Activated naive CD8-positive, alpha-beta T cell treated with anti-CD3 and anti-CD28 coated beads, Interleukin-2, amount 50 U/mL, for 24 hours (primary cell): ENCODE measurements at regions not wholly inside any gene's neighbourhood (a gene's known extent, or its start where the extent isn't known, plus 50 kb on each side); places are given as distances from the start of the nearest gene placed in this dataset.
"Not testable (repeated sequence)": the region's sequence is repeated elsewhere in the genome, so short reads cannot be mapped to it uniquely, and the experiment has no call there.

Experiments used
- ATAC-seq: fragments of 150-1000 bp; cut with Tn5 transposase; one replicate; pipeline ENCODE4 v1.10.0; 2021
- DNase-seq: peaks from one replicate; pipeline ENCODE4 v3.0.0; 2021
- H3K27ac Mint-ChIP-seq: one replicate; pipeline ENCODE4 v1.8.0; 2021; ENCODE audit warnings: mild to moderate bottlenecking, mixed read lengths
- H3K27me3 Mint-ChIP-seq: one replicate; pipeline ENCODE4 v1.8.0; 2021; ENCODE audit warnings: mixed read lengths
- H3K36me3 Mint-ChIP-seq: one replicate; pipeline ENCODE4 v1.8.0; 2021; ENCODE audit warnings: low read depth, mixed read lengths
- H3K4me1 Mint-ChIP-seq: one replicate; pipeline ENCODE4 v1.8.0; 2021; ENCODE audit warnings: mixed read lengths
- H3K4me3 Mint-ChIP-seq: one replicate; pipeline ENCODE4 v1.8.0; 2021; ENCODE audit warnings: mild to moderate bottlenecking, moderate library complexity, mixed read lengths
- H3K9me3 Mint-ChIP-seq: one replicate; pipeline ENCODE4 v1.8.0; 2021; ENCODE audit warnings: mixed read lengths

DNA sequence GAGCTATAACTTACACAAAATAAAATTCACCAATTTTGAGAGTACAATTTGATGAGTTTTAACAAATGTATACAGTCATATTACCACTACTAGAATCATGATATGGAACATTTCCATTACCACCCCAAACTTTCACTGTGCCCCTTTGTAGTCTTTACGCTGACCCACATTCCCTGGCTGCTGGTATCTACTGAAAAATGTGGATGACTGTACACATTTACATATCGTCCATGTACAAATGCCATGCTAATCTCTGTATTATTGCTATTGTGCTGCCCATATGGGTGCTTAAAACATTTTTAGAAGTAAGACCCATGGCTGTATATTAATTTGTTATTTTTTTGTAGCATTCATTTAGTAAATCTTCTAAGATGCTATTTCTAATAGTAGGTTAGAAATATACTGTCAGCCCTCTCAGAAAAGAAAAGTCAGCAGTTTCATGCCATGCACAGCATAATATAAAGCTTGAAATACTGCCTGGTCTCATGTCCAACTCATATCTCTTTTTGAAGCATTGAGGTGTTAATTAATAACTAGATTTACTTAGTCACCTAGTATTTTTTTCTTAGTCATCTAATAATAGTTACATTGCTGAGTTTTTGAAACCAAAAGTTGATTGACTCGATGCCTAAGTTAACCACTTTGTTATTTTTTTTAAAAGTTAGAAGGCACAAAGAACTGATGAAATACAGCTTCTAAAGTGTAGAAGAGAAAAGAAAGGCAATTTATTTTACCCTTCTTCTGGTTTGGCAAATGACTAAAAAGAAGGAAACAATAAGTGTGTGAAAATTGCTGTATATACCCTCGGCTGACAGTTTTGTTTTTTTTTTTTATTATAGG, 188.3 kb upstream of the MEF2C start:
- DNase-seq (no peak), ATAC-seq (no peak)
- no peaks in the 10 kb centered on the region for H3K9me3 Mint-ChIP-seq
- no peaks in the 10 kb centered on the region for H3K36me3 Mint-ChIP-seq
- H3K4me1 Mint-ChIP-seq, result no peaks in the 10 kb centered on the region
- no peak overlapping the region for H3K4me3 Mint-ChIP-seq
- peaks cover 5% of the 10 kb centered on the region for H3K27me3 Mint-ChIP-seq
- no peak overlapping the region for H3K27ac Mint-ChIP-seq

DNA sequence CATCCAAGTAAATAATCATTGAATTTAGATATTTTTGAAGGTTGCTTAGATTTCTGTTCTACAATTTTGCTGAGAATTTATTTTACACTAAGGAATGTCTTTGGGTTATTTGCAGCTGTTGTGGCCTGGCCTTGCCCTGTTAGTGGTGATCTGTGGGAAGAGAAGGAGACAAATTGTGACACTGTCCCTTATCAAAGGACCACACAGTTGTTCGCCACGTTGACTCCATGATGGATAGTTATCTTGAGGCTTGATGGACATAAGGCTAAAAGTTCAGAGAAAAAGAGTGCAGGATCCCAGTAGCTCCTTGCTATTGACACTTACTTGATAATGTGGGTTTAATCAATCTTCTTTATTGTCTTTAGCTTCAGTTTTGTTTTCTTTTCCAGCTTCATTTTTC, 186.6 kb upstream of the MEF2C start:
- peaks cover 5% of the 10 kb centered on the region for H3K27me3 Mint-ChIP-seq
- H3K4me1 Mint-ChIP-seq, result peaks cover 2% of the 10 kb centered on the region
- no peaks in the 10 kb centered on the region for H3K36me3 Mint-ChIP-seq
- H3K9me3 Mint-ChIP-seq, result no peaks in the 10 kb centered on the region
- DNase-seq (no peak), ATAC-seq (no peak)
- H3K27ac Mint-ChIP-seq, result no peak overlapping the region
- no peak overlapping the region for H3K4me3 Mint-ChIP-seq

DNA sequence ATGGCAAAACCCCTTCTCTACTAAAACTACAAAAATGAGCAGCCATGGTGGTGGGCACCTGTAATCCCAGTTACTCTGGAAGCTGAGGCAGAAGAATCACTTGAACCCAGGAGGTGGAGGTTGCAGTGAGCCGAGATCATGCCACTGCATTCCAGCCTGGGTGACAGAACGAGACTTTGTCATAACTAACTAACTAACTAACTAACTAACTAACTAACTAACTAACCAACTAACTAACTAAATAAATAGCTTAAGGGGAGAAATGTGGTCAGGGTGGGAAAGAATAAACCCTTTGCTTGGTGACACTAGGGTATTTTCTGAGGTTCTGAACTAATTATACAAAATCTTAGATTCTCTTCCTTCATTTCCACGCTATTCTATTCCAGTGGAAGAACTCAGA, 184.4 kb upstream of the MEF2C start:
- Mint-ChIP-seq H3K36me3 (no peaks in the 10 kb centered on the region), H3K4me1 (peaks cover 2% of the 10 kb centered on the region), H3K4me3 (no peak overlapping the region), H3K9me3 (no peaks in the 10 kb centered on the region), H3K27me3 (peaks cover 1% of the 10 kb centered on the region), H3K27ac (no peak overlapping the region)
- DNase-seq (no peak), ATAC-seq (no peak)

DNA sequence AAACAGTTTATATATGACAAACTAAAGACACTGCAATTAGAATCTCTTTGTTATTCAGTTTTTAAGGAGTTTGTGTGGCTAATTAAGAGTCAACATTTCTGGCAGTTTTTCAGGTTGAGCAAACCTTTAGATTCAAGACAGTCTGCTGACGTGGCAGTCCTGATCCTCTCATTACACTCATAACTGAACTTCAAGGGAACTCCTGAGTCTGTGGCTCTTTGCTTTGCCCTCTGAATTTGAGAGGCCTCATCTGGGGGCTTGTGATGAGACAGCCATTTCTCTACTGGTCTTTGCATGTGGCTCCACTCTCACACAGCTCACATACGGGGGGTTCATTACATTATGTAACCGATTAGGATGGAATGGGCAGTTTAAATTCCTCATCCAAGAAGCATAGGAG, 182.9 kb upstream of the MEF2C start:
- DNase-seq, result no peak
- Mint-ChIP-seq H3K4me1 (peaks cover 2% of the 10 kb centered on the region), H3K27me3 (peaks cover 4% of the 10 kb centered on the region), H3K27ac (no peak overlapping the region), H3K36me3 (no peaks in the 10 kb centered on the region), H3K4me3 (no peak overlapping the region), H3K9me3 (no peaks in the 10 kb centered on the region)
- ATAC-seq, result no peak

DNA sequence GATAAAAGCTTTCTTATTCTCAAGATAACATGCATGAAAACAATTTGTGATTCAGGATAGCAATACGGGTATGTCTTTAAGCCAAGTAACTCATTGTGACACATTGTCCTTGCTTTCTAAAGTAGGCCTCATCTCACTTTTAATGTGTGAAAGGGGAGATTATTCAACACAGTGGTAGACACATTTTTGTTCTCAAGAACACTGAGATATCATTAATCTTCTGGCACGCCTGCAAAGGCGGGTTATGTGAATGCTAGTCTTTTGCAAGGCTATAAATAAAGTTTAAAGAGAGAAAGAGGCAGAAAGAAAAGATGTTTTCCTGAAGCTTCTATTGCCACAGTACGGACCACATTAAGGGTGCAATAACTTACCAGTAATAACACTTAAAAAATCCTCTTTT, 181.8 kb upstream of the MEF2C start:
- H3K4me3 Mint-ChIP-seq, result no peak overlapping the region
- peaks cover 2% of the 10 kb centered on the region for H3K4me1 Mint-ChIP-seq
- DNase-seq (no peak), ATAC-seq (no peak)
- peaks cover 3% of the 10 kb centered on the region for H3K27me3 Mint-ChIP-seq
- no peaks in the 10 kb centered on the region for H3K9me3 Mint-ChIP-seq
- no peaks in the 10 kb centered on the region for H3K36me3 Mint-ChIP-seq
- no peak overlapping the region for H3K27ac Mint-ChIP-seq

DNA sequence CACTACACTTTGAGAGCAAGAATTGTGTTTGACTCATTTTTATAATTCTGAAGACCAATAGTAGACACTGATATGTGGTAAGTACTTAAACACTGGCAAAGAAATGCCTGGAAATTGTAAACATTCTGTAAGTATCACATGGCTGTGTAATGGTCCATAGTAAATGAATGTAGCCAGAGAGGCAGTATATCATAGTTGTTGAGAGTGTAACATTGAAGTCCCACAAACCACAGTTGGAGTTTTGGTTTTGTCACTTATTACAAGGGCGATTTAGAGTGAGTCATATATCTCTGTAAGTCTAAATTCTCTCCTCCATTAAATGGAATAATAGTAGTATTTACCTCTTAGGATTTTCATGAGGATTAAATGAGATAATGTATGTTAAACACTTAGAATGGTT, 181.1 kb upstream of the MEF2C start:
- H3K27me3 Mint-ChIP-seq, result peaks cover 3% of the 10 kb centered on the region

DNA sequence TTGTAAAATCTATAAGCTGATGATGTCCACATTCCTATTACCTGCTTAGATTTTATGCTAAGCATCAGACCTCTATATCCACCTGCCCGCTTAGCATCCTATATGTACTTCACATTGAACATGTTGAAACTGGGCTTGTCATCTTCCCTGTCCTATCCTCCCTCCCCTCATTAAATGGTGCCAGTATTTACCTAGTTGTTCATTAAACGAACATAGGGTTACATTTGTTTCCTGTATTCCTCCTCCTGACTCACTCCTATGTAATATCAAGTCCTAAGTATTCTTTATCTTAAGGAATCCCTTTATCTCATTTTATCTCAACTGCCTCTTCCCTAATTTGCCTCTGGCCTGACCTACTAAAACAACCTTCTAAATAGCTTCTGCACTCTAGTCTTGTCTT, 177.8 kb upstream of the MEF2C start:
- Mint-ChIP-seq H3K36me3 (no peaks in the 10 kb centered on the region), H3K4me1 (no peaks in the 10 kb centered on the region), H3K9me3 (no peaks in the 10 kb centered on the region)

More for the DNA sequence above, 181.1 kb upstream of the MEF2C start:
- ATAC-seq (no peak), DNase-seq (no peak)
- H3K27ac Mint-ChIP-seq, result no peak overlapping the region
- H3K4me3 Mint-ChIP-seq, result no peak overlapping the region
- H3K36me3 Mint-ChIP-seq, result no peaks in the 10 kb centered on the region
- H3K4me1 Mint-ChIP-seq, result peaks cover 2% of the 10 kb centered on the region
- no peaks in the 10 kb centered on the region for H3K9me3 Mint-ChIP-seq

DNA sequence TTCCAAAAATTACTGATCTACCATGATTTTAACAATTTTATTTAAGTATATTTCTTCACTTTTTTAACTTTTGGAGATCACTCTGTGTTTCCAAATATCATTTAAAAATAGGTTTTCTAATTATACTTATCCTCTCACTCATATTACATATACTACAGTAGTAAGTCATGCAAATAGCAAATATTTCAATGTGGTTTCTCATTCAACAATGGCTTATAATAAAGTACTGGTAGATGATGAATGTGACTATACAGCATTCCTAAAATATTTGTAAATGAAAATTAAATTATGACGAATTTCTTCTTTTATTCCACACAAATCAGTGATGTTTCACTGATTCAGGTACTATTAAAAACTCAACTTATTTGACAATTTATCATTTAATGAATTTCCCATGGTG, 176.3 kb upstream of the MEF2C start:
- Mint-ChIP-seq H3K27me3 (peaks cover 3% of the 10 kb centered on the region), H3K4me3 (no peak overlapping the region), H3K36me3 (no peaks in the 10 kb centered on the region), H3K9me3 (no peaks in the 10 kb centered on the region), H3K4me1 (no peaks in the 10 kb centered on the region), H3K27ac (no peak overlapping the region)
- no peak for DNase-seq
- no peak for ATAC-seq

More for the DNA sequence above, 177.8 kb upstream of the MEF2C start:
- no peak overlapping the region for H3K27ac Mint-ChIP-seq
- DNase-seq (no peak), ATAC-seq (no peak)
- no peak overlapping the region for H3K4me3 Mint-ChIP-seq
- H3K27me3 Mint-ChIP-seq, result peaks cover 3% of the 10 kb centered on the region

DNA sequence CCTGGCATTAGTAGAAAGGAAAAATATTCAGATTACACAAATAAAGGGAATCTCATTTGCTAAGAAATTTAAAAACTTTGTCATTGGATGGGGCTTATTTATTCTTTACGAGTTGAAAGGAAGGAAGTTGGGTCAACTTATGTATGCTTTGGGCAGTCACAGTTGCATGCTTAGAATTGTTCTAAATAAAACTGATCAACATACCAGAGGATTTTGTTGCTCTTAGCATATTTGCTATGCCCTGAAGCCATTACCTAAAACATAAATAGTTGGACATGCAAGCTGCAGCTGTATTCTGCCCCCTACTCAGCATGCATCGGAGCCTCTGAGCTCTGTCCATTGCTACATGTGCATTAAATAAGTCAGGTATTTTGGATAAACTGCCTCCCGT, 172.7 kb upstream of the MEF2C start:
- no peaks in the 10 kb centered on the region for H3K4me1 Mint-ChIP-seq
- ATAC-seq (no peak), DNase-seq (no peak)
- no peaks in the 10 kb centered on the region for H3K36me3 Mint-ChIP-seq
- peaks cover 11% of the 10 kb centered on the region for H3K9me3 Mint-ChIP-seq
- H3K4me3 Mint-ChIP-seq, result no peak overlapping the region
- H3K27ac Mint-ChIP-seq, result no peak overlapping the region
- H3K27me3 Mint-ChIP-seq, result no peaks in the 10 kb centered on the region

DNA sequence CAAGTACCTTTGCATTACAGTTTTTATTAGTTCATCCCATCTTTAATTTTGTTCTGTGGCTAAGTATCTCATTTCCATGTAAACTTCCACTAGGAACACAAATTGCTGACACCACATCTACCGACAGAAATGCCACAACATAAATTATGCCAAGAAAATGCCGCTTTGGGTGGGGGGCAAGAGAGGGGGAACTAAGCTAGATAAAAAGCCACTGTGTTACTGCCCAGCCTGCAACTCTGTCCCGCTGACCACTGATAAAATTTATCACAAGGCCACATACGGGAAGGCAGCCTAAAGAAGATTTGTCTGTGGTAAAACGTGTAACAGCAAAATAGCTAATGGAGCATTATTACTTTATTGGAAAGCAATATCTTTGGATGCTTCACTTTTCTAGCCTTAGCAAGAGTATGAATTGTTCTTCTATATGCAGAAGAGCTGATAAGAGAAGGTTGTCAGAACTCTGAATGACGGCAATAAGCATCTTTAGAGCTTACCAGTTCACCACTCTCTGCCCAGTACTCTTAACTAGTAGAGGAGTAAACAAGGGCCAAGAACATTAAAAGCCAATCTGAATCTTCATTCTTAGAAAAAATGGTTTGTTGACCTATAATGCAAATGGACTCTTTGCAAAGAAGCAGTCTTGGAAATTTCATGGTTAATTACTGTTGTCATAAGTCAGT, 172.2 kb upstream of the MEF2C start:
- Mint-ChIP-seq H3K9me3 (peaks cover 16% of the 10 kb centered on the region), H3K27ac (no peak overlapping the region), H3K27me3 (no peaks in the 10 kb centered on the region), H3K4me3 (no peak overlapping the region), H3K36me3 (no peaks in the 10 kb centered on the region), H3K4me1 (no peaks in the 10 kb centered on the region)
- DNase-seq (no peak), ATAC-seq (no peak)

DNA sequence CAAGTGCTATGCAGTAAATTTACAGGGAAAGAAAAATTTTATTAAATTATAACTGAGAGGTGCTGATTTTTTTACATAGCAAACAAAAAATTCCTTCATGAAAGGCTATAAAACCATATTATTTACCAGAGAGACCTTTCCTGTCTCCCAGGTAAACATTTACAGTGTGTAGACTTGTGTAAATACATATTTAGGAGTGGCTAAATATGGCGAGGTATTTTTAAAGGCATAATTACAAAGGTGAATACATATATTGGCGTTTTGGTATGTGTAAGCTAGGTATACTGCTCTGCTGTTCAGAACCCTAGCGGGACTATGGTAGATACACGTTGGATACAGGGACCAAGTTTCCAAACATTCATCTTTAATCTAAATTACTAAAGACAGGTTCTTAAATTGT, 170.6 kb upstream of the MEF2C start:
- H3K27me3 Mint-ChIP-seq, result no peaks in the 10 kb centered on the region
- ATAC-seq (no peak), DNase-seq (no peak)
- no peak overlapping the region for H3K27ac Mint-ChIP-seq
- H3K4me1 Mint-ChIP-seq, result no peaks in the 10 kb centered on the region
- peaks cover 17% of the 10 kb centered on the region for H3K9me3 Mint-ChIP-seq
- no peak overlapping the region for H3K4me3 Mint-ChIP-seq
- H3K36me3 Mint-ChIP-seq, result no peaks in the 10 kb centered on the region

DNA sequence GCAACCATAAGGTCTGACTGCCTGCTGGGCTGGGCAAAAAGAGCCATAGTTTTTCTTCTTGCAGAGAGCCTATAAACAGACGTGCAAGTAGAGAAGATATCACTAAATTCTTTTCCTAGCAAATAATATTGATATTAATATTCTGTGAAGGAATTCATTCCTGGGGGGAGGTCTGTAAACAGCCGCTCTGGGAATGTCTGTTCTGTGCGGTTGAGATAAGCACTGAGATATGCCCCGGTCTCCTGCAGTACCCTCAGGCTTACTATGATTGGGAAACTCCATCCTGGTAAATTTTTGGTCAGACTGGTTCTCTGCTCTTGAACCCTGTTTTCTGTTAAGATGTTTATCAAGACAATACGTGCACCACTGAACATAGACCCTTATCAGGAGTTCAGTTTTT, 167.1 kb upstream of the MEF2C start:
- not testable (repeated sequence) for ATAC-seq, H3K27me3 Mint-ChIP-seq, H3K4me3 Mint-ChIP-seq, H3K4me1 Mint-ChIP-seq, H3K27ac Mint-ChIP-seq, H3K36me3 Mint-ChIP-seq, DNase-seq
- peaks cover 17% of the 10 kb centered on the region for H3K9me3 Mint-ChIP-seq

DNA sequence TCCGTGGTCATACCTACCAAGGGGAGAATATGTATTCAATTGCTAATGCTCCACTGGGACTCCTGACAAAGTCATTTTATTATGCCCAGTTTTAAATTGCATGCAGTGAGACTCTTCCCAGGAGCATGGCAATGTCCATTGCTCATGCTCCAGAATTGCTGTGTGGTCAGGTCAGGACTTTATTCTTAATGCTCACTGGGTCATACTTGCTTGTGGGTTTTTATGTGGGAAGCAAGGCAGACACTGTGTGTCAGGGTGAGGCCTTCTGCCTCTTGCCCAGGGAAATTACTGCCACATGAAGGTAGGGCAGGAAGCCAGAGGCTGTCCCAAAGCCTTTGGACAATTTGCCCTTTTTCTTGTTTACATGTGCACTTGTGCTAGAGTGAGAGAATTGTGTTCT, 164.6 kb upstream of the MEF2C start:
- Mint-ChIP-seq H3K9me3 (peaks cover 16% of the 10 kb centered on the region), H3K27ac (no peak overlapping the region), H3K36me3 (no peaks in the 10 kb centered on the region), H3K4me1 (no peaks in the 10 kb centered on the region), H3K27me3 (no peaks in the 10 kb centered on the region), H3K4me3 (no peak overlapping the region)
- DNase-seq (no peak), ATAC-seq (no peak)

DNA sequence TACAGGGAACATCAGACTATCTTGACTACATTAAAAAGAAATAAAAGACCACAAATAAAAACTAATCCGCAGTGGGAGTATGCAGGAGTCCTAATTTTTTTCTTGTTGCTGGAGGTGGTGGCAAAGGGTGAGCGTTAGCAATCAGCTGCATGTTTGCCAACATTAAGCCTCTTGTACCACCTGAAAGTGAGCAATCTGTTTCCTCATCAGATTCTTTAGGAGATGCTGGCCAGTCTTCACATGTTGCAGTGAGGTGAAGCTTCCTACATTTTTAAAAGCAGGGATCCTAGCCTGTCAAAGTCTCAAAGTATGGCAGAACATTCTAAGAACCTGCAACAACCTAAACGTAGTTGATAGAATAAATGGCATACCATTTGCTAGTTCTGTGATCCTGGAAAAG, 162.2 kb upstream of the MEF2C start:
- Mint-ChIP-seq H3K4me3 (no peak overlapping the region), H3K27me3 (no peaks in the 10 kb centered on the region), H3K36me3 (no peaks in the 10 kb centered on the region), H3K9me3 (peaks cover 2% of the 10 kb centered on the region), H3K4me1 (no peaks in the 10 kb centered on the region), H3K27ac (no peak overlapping the region)
- DNase-seq (no peak), ATAC-seq (no peak)

DNA sequence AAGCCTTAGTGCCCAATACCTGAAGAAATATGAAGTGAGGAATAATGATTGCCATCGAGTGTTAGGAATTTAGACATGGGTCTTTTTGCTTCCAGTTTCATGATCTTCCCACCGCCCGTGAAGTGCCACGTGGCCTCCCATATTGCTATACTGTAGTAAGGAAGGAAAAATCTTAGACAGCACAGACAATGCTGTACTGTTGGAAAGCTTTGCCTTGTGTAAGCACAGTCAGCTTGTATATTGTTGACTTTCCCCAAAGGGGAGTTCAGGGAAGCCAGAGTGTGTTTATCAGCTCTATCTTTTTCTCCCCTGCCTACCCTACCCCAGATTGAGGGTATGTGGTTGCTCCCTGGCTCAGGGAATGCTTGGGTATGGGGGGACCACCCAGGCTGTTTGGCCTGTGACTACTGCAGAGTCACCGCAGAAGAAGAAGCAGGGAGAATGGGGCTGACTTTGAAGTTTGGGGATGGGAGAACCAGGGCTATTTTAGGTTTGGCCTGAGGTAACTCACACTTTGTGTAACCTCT, 161.8 kb upstream of the MEF2C start:
- DNase-seq (no peak), ATAC-seq (no peak)
- Mint-ChIP-seq H3K36me3 (no peaks in the 10 kb centered on the region), H3K4me1 (no peaks in the 10 kb centered on the region), H3K27ac (no peak overlapping the region), H3K27me3 (no peaks in the 10 kb centered on the region), H3K4me3 (no peak overlapping the region), H3K9me3 (no peaks in the 10 kb centered on the region)
